SK-N-SH (cell line): ENCODE measurements at regions not wholly inside any gene's neighbourhood (a gene's known extent, or its start where the extent isn't known, plus 50 kb on each side); places are given as distances from the start of the nearest gene placed in this dataset.

ENCODE experiments used
- CTCF ChIP-seq: fragments of 200-600 bp; sonication (generic); IDR thresholded peaks from 2 replicates; pipeline ENCODE4 v1.6.1; 2017; ENCODE audit warnings: antibody characterized with exemption, mild to moderate bottlenecking, moderate library complexity
- EZH2phosphoT487 ChIP-seq: fragments of 200-600 bp; sonication (generic); IDR thresholded peaks from 2 replicates; pipeline ENCODE4 v1.6.1; 2017; ENCODE audit warnings: low read depth, mixed run types, mild to moderate bottlenecking, antibody characterized with exemption, moderate library complexity, borderline replicate concordance
- TAF1 ChIP-seq: IDR thresholded peaks from 2 replicates; pipeline ENCODE4 v1.6.1; 2012; ENCODE audit warnings: low read depth, mild to moderate bottlenecking, low read length, moderate library complexity, borderline replicate concordance
- YY1 ChIP-seq: IDR thresholded peaks from 2 replicates; pipeline ENCODE4 v1.4.0; 2012; ENCODE audit warnings: low read depth, mild to moderate bottlenecking

DNA sequence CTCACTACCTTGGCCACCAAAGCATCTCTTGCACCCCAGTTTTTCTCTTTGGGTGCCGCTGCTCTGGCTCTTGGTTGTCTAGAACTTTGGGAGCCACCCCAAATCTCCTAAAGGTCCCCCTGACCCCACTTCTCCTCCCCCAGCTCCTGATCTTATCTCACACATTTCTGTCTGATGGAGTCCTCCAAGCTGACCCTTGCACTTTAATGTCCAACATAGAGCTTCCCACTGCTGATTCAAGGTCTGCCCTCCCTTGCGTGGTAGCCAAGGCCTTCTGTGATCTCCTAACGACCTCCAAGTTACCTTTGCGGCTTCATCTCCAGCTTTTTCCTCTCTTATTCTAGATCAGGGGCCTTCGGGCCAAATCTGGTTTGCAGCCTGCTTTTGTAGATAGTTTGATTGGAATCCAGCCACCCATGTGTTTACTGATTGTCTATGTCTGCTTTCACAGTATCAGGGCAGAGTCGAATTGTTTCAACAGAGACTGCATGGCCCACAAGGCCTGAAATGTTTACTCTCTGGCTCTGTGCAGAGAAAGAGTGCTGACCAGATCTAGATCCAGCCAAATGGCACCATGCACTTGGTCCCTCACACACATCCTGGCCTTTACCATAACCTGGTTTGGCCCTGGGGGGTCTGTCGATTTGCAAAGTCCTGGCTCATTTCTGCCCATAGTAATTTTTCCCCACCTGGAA, 168.6 kb downstream of the HAPSTR1 start:
- TF ChIP-seq CTCF (no peak), TAF1 (no peak), EZH2phosphoT487 (no peak), YY1 (no peak)
